ENCODE measurements at regions not wholly inside any gene's neighbourhood (a gene's known extent, or its start where the extent isn't known, plus 50 kb on each side); places are given as distances from the start of the nearest gene placed in this dataset.

DNA sequence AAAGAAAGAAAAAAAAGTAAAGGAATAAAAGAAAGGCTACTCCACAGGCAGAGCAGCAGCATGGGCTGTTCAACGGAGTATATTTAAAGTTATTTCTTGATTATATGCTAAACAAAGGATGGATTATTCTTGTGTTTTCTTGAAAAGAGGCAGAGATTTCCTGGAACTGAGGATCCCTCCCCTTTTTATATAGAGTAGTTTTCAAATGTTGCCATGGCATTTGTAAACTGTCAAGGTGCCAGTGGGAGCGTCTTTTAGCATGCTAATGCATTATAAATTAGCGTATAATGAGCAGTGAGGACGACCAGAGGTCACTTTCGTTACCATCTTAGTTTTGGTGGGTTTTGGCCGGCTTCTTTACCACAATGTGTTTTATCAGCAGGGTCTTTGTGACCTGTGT is 383.0 kb downstream of the PCNX1 start:
- DNase-seq: no peak

DNA sequence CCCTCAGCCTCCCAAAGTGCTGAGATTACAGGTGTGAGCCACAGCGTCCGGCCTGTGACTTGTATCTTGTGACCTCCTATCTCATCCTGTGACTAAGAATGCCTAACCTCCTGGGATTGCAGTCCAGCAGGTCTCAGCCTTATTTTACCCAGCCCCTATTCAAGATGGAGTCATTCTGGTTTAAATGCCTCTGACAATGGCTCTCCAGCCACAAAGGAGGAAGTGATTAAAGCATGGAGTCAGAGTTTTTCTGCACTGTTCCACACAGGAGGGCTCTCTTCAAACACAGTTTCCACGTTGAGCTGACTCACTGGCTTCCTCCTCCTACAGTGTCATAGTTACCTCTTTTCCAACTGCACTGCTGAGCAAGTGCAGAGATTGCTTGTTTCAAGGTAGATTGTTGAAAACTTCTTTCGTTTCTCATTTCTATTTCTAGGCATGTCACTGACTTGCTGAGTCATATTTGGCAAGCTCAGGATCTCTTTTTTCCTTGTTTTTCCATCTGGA is 383.8 kb downstream of the PCNX1 start:
- DNase-seq: no peak

DNA sequence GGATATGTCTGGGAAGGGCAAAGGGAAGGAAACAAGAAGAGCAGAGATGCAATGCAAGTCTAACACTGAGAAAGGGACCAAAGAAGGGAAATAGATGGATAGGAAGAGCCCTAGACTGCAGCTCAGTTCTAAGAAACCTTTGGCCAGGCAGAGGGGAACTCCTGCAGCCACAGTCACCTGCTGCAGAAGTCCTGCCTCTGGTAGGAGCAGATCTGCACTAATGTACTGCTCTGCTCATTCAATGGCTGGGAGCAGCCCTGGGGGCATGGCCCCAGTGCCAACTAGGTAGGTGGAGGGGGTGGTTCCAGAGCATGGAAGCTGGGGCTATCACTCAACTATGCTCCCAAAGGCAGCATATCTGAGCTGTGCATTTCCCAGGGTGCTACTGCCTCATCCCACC is 388.9 kb downstream of the PCNX1 start:
- DNase-seq: no peak

DNA sequence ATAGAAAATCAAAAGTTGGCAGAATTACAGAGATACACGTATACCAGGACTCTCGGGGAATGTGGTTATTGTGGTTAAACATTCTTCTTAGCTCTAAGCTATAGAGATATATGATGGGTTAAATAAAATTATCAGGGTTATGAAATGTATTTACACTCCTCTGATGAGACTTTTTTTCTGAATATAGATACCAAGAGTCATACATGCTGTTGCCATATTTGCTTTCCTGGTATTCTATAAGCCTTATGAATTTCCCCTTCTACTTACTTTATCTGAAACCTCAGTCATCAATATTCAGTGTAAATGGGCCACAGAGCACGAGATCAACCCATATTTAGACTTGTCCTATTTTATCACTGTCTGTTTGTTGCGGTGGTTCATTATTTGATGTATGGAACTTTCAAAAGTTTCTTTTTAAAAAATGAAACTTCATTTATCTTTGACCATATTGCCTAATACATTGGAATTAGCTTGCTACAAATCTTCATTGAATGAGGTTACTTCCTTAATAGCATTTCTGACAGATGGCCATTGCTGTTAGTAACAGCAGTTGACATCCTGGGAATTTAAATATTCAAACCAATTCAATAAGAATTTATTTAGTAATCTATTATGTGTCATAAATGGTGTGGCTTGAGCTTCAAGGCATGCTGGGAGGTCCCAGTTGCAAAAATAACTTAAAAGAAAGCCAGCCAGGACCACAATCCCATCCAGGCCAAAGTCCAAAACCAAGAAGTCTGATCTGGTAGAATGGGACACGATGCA is 393.5 kb downstream of the PCNX1 start:
- no peak for DNase-seq

DNA sequence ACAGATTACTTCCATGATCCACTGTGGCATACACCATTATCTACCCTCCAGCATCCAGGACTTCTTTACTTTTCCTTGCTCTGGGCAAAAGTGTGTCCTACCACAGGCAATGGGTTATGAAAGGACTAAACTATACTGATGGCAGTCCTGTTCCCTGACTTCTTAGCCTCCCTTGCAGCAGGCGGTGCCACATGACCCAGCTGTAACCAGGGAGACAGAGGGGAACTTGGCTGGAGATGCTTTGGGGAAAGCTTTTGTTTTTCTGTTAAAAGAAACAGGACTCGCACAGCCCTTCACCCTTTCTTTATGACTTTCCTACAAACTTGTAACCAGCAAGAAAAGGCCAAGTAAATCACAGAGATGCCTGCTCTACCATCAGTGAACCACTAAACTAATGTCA is 394.4 kb downstream of the PCNX1 start:
- DNase-seq: no peak

DNA sequence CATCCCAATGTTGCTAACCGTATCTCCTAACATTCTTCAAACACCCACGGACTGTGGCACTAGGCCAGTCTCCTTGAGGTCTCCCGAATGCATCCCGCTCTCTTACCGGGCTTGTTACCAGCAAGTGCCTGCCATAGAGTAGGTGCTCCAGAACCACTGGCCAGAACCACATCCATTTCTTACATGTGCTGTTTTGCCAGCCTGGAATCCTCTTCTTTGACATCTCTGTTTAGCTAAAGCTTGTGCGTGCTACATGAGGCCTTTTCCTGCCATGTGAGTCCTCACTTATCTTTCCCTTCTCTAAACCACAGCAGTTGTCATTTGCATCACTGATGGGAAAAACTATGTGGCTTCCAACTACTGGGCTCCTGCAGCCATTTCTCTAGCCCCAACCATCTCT is 397.4 kb downstream of the PCNX1 start:
- DNase-seq: no peak

DNA sequence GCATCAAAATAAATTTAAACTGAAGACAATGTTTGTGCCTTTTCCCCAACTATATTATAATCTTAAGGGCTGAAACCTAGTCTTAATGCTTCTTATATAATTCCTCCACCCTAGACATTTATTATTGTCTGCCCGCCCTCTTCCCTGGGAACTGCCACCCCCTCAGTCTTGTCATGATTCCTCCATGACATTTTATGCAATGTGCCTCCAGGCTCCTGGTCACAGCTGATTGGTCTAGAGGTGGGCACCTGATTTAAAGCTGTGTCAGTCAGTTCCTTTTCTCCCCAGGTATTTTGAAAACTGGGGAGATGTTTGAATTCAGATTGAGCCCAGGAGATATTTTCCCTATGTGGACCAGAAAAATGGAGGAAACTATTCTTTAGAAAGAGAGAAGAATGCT is 401.4 kb downstream of the PCNX1 start:
- DNase-seq: no peak

DNA sequence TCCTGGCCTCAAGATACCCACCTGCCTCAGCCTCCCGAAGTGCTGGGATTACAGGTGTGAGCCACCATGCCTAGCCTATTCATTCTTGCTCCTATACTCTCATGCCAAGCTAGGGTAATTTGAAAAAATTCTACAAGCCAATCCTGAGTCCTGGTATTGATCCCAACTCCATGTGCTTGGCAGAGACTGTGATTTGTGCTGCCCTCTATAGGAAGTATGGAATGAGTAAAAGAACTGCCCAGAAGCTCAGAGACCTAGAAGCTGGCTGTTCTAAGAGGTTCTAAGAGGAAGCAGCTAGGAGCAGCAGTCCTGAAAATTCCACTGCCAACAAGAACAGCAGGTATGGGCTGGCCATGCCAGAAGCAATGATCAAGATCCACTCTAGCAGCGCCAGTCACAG is 402.5 kb downstream of the PCNX1 start:
- no peak for DNase-seq

DNA sequence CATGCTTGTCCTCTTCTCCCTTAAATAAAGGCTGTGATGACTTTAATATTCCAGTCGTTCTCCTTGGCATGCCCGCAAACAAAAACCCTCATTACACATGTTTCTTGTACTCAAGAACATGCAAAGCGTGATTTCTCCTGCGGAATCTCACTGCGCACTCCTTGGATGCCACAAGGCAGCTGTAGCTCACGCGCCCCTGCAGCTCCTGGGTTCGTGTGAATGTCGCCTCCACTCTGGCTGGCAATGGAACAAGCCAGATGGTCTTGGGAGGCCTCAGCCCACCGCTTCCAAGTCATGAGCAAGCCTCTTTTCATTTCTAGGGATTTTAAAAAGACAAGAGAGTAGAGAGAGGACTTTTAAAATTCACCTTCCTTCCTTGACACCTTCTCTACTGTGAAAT is 403.8 kb downstream of the PCNX1 start:
- no peak for DNase-seq

DNA sequence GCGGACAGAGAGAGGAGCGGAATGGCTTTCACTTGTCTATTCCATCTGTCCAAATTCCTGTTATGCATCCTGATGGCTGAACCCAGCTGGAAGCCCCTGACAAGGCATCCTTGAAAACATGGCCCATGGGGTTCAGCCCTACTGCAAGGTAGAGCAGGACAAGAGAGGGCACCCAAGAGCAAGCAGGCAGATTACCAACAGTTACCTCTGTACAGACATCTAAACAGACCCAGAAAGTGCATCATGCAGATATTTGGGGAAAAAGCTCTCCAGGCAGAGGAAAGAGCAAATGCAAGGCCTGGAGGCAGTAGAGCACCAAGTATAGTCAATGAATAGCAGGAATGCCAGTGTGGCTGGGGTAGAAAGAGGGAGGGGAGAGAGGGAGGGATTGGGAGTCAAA is 407.5 kb downstream of the PCNX1 start:
- DNase-seq: no peak

DNA sequence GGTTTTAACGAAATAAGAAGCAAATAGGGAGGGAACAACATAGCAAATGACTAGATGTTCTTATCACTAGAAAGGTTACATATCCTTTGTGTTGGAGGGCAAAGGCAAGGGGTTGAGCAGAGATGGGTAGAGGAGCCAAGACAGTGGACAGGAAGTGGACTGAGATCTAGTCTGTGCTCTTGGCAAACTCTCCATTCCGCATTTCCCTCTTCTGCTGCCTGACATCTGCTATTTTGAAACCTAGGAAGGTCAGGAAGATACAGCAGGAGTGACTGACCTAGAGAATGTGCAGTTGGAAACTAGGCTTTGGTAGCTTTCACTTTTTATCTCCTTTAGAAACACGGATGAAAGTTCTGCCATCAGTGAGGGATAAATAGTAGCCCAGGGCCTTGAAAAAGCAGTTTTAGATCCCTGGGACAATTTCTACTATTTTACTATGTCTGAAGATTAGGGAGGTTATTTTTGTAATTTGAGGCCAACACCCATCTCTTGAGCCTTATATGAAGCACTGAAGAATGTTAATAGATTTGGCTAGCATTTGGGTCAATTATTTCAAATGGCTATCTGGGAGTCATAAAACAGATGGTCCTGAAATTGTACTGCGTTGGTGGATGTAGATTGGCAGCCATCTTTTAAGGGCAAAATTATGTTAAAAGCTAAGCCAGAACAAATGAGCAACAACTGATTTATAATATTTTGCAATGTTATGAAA is 410.3 kb downstream of the PCNX1 start:
- DNase-seq: no peak

DNA sequence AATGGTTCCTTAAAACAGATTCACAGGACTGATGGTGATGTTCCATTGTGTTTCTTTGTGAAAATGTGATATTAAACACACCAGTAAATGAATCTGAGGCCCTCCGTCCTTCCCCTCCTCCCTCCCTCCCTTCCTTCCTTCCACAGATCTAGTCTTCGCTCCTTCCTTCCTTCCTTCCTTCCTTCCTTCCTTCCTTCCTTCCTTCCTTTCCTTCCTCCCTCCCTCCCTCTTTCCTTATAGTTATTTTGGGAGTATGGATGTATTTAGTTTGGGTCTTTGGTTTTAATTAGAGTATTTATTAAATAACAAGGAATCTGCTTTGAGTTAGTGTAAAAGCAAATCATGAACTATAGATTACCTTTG is 410.8 kb downstream of the PCNX1 start:
- DNase-seq: no peak

DNA sequence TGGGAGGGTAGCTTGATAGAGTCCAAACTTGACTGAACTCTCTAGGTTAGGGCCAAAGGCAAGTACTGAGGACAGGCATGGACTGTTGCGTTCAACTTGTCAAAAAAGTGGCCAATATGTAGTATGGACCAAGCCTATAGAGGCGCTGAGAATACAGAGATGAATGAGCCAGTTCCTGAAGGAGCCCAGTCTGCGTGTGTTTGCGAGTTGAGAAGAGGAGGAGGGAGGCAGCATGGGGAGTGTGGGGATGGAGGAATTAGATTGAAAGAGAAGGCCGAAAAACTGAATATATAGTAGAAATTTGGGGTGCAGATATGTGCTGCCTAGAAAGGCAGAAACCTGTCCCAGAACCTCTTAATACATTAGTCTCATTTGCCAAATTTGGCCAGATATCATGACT is 412.4 kb downstream of the PCNX1 start:
- no peak for DNase-seq

DNA sequence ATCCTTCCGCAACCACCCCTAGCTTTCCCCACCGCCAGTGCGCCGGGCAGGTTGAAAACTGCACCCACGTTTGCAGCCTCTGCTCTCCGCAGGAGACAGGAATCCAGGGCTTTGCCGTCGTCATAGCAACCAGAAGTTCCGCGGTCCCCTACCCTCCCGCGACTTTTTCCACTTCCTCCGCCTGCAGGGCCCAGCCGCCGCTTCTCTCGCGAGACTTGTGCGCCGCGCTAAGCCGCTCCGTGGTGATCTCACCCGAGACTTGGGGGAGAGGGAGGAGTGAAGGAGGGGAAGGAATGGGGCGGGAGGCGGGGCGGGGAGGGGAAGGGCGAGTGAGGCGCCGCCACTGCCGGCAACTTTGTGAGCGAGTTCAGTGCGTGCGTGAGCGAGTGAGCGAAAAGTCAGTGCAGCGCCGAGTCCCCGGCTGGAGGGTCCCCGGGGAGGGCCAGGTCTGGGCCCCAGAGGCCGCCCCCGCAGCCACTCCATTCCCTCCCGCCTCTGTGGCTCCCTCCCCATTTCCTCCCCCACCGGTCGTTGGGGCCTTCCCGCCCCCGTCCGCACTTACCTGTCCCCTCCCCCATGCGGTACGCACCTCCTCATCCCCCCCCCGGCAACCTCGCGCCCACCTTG is 413.0 kb downstream of the PCNX1 start, which contains the start of gene SIPA1L1:
Gene SIPA1L1, plus strand, starts transcription at position 370 of the 627 bp plus-strand sequence.
- peak; percentile 73 for DNase-seq

DNA sequence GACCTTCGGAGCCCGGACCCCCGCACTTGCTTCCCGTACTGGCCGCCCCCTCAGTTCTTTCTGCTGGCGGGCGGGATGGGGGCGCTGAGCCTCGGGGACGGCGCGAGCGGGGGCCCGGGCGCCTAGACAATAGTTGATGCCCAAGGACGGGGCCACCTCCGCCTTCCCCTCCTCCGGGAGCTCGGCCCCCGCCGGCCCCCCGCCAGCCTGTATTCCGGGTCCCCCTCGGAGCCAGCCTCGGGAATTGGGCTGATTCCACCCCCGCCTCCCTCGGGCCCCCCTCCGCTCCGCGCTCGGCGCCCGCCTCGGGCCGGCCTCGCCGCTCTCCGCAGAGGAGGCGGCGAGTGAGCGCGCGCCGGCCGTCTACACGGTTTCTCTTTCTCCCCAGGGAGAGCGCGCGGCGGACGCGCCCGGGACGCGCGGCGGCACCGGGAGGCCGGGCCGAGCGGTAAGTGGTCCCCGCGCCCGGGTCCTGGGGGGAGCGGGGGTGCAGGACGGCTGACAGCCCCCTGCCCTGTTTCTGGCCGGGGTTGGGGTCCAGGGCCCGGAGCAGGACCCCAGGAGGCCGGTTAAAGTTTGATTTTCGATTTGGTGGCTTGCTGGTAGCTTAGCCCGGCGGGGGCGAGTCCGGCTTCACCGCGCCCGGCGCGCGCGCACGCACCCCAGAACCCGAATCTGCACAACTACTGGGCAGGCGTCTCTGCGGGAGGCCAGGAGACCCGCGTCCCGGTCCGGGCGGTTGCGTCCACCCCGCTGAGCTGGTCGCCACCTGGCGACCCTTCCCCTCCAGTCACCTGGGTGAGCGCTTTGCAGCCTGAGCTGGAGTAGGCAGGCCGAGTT is 413.7 kb downstream of the PCNX1 start:
- no peak for DNase-seq

DNA sequence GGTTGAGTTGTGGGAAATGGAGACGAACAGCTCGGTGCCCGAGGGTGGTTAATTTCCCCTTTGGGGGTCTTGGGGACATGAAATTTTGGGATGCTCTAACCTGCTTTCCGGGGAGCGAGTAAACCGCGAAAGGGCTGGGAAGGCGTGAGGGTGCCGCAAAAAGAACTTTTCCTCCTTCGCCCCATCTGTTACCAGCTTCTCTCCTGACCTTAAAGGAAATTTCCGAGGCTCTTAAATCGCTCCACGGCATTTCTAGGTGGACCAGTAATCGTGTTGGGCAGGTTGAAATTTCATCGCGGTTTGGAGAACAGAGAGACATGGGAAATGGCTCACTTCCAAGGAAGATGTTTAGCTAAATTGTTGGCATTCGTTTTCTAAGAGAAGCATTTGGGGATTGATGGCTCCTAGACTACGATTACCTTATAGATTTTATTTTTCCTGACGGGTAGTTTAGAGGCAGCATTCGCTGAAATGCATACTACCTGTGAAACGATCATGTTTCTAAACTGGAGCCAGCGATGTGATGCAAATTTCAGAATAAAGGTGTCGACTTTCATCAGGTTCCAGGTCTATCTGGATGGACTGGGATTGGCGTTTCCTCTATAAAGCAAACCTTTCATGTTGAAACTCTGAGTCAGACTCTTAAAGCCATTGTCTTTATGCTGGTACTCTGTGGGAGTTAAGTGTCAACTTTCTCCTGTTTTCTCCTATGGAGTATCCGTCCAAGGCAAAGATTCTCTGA is 414.5 kb downstream of the PCNX1 start:
- no peak for DNase-seq

DNA sequence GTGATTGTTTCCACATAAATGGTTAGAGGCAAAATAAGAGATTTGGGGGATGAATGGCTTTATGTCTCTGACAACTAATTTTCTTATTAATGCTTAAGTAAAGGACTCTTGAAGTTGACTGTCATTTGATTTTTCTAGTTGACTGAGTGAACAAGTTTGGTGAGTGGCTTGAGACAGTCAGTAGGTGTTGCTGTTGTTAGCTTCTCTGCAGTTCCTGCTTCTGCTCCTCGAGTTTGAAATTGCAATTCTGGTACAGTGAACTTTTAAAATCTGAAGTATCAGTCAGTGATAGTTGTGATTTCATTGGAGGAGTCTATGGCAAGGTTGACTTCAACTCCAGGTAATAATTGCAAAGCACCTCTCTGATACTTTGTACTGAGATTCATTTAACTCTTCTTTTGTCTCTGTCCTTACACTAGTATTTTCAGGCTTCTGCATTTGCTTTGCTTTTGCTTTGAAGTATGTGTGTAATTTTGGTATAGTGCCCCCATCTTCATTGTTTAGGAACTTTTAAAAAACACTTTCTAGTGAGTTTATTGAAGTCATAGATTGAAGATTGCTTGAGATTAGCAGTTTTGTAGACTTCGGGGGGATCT is 415.5 kb downstream of the PCNX1 start:
- DNase-seq: no peak

DNA sequence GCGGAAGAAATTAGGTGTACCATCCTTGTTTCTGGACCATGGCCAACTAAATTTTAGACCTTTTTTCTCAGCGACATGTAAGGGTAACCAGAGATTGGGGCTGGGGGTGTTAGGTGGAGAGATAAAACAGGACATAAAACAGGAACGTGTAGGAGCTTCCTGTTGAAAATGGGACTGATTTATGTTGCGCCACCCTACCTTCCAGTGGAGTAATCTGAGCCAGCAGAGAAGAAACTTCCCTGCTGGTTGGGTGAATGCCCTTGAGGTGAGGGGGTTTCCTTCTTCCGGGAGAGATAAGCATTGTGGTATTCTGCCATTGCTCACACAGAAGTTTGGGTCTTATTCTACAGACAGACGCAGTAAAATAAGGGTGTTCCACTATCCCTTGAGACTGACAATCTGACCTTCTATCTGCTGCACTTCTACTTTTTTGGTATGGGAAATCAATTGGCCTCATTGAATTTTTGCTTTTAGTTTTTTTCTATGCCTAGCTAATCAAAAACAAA is 417.6 kb downstream of the PCNX1 start:
- DNase-seq: no peak

DNA sequence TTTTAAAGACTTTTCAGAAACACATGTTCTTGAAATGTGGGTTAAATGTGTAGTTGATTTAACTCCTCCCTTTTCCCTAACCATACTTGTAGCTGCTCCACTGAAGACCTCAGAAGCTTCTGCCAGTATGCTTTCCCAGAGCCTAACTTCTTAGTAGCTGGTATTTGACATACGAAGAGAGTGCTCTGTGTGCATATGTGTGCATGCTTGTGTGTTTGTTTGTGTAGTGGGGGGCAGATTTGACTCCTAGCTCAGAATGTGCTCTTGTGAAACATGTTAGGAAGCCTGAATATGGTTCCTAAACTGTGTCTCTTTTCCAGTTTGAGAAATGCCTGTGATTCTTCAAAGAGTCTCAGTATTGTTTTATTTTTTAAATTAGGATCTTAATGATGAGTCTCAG is 420.4 kb downstream of the PCNX1 start:
- no peak for DNase-seq

DNA sequence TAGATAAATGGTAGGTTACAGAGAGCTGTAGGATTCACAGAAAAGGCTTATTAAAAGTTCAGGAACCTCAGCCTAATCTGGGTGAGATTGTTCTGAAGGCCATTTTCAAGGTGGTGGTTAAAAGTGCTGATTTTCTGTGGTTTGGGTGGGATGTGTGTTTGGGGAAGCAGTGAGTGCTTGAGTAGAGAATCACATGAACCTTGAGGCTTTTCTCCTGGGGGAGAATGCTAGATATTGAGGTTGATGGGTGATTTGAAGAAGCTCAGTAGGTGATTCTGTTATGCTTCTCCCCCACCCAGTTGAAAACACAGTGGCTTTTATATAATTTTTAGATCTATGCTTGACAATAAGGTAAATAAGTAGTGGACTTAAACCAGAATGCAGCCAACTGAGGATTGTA is 420.9 kb downstream of the PCNX1 start:
- no peak for DNase-seq

DNA sequence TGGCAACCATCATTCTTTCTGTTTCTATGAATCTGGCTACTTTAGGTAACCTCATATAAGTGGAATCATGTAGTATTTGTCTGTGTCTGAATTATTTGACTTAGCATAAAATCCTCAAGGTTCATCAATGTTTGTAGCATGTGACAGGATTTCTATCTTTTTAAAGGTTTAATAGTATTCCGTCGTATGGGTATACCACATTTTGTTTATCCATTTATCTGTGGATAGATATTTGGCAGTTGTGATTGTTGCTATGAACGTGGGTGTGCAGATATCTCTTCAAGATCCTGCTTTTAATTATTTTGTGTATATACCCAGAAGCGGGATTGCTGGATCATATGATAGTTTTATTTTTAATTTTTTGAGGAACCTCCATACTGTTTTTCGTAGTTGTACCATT is 421.7 kb downstream of the PCNX1 start:
- DNase-seq: no peak

DNA sequence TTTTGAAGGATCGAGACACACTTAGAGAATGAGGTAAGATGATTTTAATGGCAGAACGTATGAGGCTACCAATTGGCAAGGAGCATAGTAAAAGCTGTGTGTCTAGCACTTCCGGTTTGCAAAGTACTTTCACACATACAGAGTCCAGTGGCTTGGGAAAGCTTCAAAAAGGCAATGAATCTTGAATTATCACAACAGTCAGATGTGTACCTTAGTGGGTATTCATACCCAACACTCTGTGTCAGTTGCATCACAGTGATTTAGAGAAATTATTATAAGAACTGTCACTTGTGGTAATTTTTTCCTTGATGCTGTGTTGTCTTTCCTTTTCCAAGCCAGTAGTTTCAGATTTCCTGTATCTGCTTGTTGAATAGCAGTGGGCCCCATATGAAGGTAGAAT is 424.1 kb downstream of the PCNX1 start:
- DNase-seq: no peak

All from GOT3 (cell line).